ENCODE measurements at regions not wholly inside any gene's neighbourhood (a gene's known extent, or its start where the extent isn't known, plus 50 kb on each side); places are given as distances from the start of the nearest gene placed in this dataset.
"Not testable (repeated sequence)": the region's sequence is repeated elsewhere in the genome, so short reads cannot be mapped to it uniquely, and the experiment has no call there.

DNA sequence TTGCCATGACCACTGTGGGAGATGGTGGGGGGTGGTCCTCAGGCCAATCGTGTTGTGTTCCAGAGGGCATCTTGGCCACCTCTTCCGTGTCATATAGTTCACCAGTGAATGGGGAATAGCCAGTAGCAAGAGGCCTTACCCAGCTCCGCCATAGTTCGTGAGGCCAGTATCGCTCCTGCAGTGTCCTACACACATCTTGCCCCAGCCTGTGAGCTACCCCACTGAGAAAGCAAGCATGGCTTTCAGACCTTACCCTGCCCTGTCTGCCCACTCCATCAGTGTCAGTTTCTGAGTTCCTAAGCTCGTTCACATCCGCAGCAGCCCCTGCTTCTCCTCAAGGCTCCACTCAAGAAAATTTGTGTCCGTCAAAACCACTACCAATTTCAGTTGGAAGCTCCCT lies 586.0 kb upstream of the PABPC5 start:
- H3K4me1 ChIP-seq (ENCODE audit: insufficient read depth, insufficient read length); H3K9me3 ChIP-seq (ENCODE audit: insufficient read depth, low read length); H3K9ac ChIP-seq (ENCODE audit: insufficient read length, low read depth); DNase-seq (ENCODE audit: low read depth, low spot score); H3K36me3 ChIP-seq (ENCODE audit: insufficient read depth, insufficient read length, low read length); H3K4me3 ChIP-seq (ENCODE audit: insufficient read length, low read depth); H3K27me3 ChIP-seq (ENCODE audit: insufficient read depth, insufficient read length): not testable (repeated sequence)

GRCh38 chrX:90883479-90883878 lies 551.2 kb upstream of the PABPC5 start:
- Histone ChIP-seq H3K4me3 (ENCODE audit: insufficient read length, low read depth) (no peak overlapping the region), H3K9me3 (ENCODE audit: insufficient read depth, low read length) (no peaks in the 10 kb centered on the region), H3K4me1 (ENCODE audit: insufficient read depth, insufficient read length) (no peaks in the 10 kb centered on the region), H3K9ac (ENCODE audit: insufficient read length, low read depth) (no peak overlapping the region), H3K27me3 (ENCODE audit: insufficient read depth, insufficient read length) (no peaks in the 10 kb centered on the region), H3K36me3 (ENCODE audit: insufficient read depth, insufficient read length, low read length) (no peaks in the 10 kb centered on the region)
- no peak for DNase-seq (ENCODE audit: low read depth, low spot score)
- TF ChIP-seq ZNF274 (IDR thresholded peaks at IDR 0.05; ENCODE audit: low read depth, low read length) (no peak), SUZ12 (IDR thresholded peaks at IDR 0.05; ENCODE audit: extremely low read depth, insufficient read depth, insufficient read length) (no peak), YY1 (IDR thresholded peaks at IDR 0.05; ENCODE audit: insufficient read depth, insufficient read length) (no peak)

- not testable (repeated sequence) for H3K9ac ChIP-seq (ENCODE audit: insufficient read length, low read depth); H3K9me3 ChIP-seq (ENCODE audit: insufficient read depth, low read length); H3K36me3 ChIP-seq (ENCODE audit: insufficient read depth, insufficient read length, low read length); H3K4me3 ChIP-seq (ENCODE audit: insufficient read length, low read depth); H3K4me1 ChIP-seq (ENCODE audit: insufficient read depth, insufficient read length); DNase-seq (ENCODE audit: low read depth, low spot score); H3K27me3 ChIP-seq (ENCODE audit: insufficient read depth, insufficient read length)
Measured at GRCh38 chrX:90914816-90915215, 519.8 kb upstream of the PABPC5 start.

DNA sequence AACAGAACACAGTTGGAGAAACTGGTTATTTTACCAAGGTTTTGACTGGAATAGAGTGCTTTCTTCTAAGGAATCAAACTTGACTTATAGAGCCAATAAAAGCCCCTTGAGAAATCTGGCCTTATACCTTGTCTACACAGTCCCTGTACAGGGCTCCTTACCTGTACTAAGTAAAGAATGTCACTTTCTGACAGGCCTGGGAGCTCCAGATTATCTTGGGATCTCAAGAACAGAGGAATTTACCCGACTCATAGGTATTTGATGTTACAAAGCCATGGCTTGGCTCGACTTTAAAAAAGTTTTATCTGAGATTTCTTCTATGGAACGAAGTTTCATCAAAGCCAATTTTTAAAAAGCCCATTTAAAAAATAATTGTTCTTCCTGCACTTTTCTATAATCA lies 487.8 kb upstream of the PABPC5 start:
- not testable (repeated sequence) for H3K4me1 ChIP-seq (ENCODE audit: insufficient read depth, insufficient read length); H3K36me3 ChIP-seq (ENCODE audit: insufficient read depth, insufficient read length, low read length); H3K9ac ChIP-seq (ENCODE audit: insufficient read length, low read depth); H3K9me3 ChIP-seq (ENCODE audit: insufficient read depth, low read length); H3K27me3 ChIP-seq (ENCODE audit: insufficient read depth, insufficient read length); H3K4me3 ChIP-seq (ENCODE audit: insufficient read length, low read depth)
- DNase-seq (ENCODE audit: low read depth, low spot score), result peak; percentile 0

DNA sequence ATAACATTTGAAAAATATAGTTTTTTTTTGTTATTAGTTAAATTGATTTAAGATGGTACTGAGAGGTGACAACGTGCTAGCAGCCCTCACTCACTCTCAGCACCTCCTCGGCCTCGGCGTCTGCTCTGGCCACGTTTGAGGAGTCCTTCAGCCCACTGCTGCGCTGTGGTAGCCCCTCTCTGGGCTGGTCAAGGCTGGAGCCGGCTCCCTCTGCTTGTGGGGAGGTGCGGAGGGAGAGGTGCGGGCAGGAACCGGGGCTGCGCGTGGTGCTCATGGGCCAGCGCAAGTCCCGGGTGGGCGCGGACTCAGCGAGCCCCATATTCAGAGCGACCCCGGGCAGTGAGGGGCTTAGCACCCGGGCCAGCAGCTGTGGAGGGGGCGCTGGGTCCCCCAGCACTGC lies 439.4 kb upstream of the PABPC5 start:
- H3K27me3 ChIP-seq (ENCODE audit: insufficient read depth, insufficient read length); H3K4me3 ChIP-seq (ENCODE audit: insufficient read length, low read depth); DNase-seq (ENCODE audit: low read depth, low spot score); H3K36me3 ChIP-seq (ENCODE audit: insufficient read depth, insufficient read length, low read length); H3K9me3 ChIP-seq (ENCODE audit: insufficient read depth, low read length); H3K9ac ChIP-seq (ENCODE audit: insufficient read length, low read depth); H3K4me1 ChIP-seq (ENCODE audit: insufficient read depth, insufficient read length): not testable (repeated sequence)

GRCh38 chrX:91018111-91018510 lies 416.5 kb upstream of the PABPC5 start:
- not testable (repeated sequence) for H3K4me3 ChIP-seq (ENCODE audit: insufficient read length, low read depth); H3K9me3 ChIP-seq (ENCODE audit: insufficient read depth, low read length); H3K36me3 ChIP-seq (ENCODE audit: insufficient read depth, insufficient read length, low read length); H3K9ac ChIP-seq (ENCODE audit: insufficient read length, low read depth); DNase-seq (ENCODE audit: low read depth, low spot score); H3K27me3 ChIP-seq (ENCODE audit: insufficient read depth, insufficient read length); H3K4me1 ChIP-seq (ENCODE audit: insufficient read depth, insufficient read length)

GRCh38 chrX:91039777-91040176 lies 394.9 kb upstream of the PABPC5 start:
- H3K36me3 ChIP-seq (ENCODE audit: insufficient read depth, insufficient read length, low read length), result no peaks in the 10 kb centered on the region
- TF ChIP-seq ZNF274 (IDR thresholded peaks at IDR 0.05; ENCODE audit: low read depth, low read length) (no peak), SUZ12 (IDR thresholded peaks at IDR 0.05; ENCODE audit: extremely low read depth, insufficient read depth, insufficient read length) (no peak), YY1 (IDR thresholded peaks at IDR 0.05; ENCODE audit: insufficient read depth, insufficient read length) (no peak)
- H3K4me3 ChIP-seq (ENCODE audit: insufficient read length, low read depth), result no peak overlapping the region
- no peaks in the 10 kb centered on the region for H3K4me1 ChIP-seq (ENCODE audit: insufficient read depth, insufficient read length)
- no peak for DNase-seq (ENCODE audit: low read depth, low spot score)
- no peaks in the 10 kb centered on the region for H3K9me3 ChIP-seq (ENCODE audit: insufficient read depth, low read length)
- no peak overlapping the region for H3K9ac ChIP-seq (ENCODE audit: insufficient read length, low read depth)
- H3K27me3 ChIP-seq (ENCODE audit: insufficient read depth, insufficient read length), result no peaks in the 10 kb centered on the region

GRCh38 chrX:91066104-91066503 lies 368.5 kb upstream of the PABPC5 start:
- Histone ChIP-seq H3K9ac (ENCODE audit: insufficient read length, low read depth) (no peak overlapping the region), H3K4me3 (ENCODE audit: insufficient read length, low read depth) (no peak overlapping the region), H3K36me3 (ENCODE audit: insufficient read depth, insufficient read length, low read length) (no peaks in the 10 kb centered on the region), H3K27me3 (ENCODE audit: insufficient read depth, insufficient read length) (no peaks in the 10 kb centered on the region), H3K4me1 (ENCODE audit: insufficient read depth, insufficient read length) (no peaks in the 10 kb centered on the region), H3K9me3 (ENCODE audit: insufficient read depth, low read length) (no peaks in the 10 kb centered on the region)
- TF ChIP-seq SUZ12 (IDR thresholded peaks at IDR 0.05; ENCODE audit: extremely low read depth, insufficient read depth, insufficient read length), result no peak
- no peak for DNase-seq (ENCODE audit: low read depth, low spot score)

All from NT2/D1 (cell line).